NCI-H187 treated with DMSO at 0.1 percent for 48 hours (cell line): ENCODE measurements at regions not wholly inside any gene's neighbourhood (a gene's known extent, or its start where the extent isn't known, plus 50 kb on each side); places are given as distances from the start of the nearest gene placed in this dataset.
"Not testable (repeated sequence)": the region's sequence is repeated elsewhere in the genome, so short reads cannot be mapped to it uniquely, and the experiment has no call there.

ENCODE experiments used
- DNase-seq: peaks from one replicate; lab custom pipeline; 2025; lab: John Stamatoyannopoulos, UW

DNA sequence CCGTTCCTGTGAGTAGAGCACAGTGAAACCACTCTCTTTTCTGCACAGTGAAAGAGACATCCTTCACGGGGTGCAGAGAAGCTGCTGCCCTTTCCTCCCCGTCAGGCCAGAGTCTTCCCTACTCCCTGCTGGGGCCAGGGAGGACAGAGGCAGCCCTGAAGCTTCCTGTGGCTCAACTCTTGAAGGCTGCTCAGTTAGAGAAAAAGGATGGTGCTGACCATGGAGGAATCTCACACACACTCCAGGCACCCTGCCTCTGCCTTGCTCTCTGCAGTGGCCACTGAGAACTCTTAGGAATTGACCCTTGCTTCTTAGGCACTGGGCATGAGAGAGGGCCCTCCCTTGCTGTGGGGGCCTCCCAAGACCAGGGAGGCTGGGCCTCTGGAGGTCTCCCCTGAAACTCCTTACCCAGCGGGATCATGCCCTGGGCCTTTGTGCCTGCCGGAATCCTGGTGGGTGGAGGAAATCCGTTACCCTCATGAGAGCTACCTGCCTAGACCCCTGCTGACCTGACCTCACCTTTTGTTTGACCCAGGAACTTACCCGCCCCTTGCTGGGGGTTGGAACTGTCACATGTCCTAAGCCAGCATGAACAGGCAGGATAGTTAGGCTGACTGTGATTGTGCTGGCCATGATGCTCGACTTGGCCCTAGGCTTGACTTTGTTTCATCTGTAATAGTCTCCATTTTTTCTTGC is 65.0 kb upstream of the CD93 start:
- DNase-seq: no peak

DNA sequence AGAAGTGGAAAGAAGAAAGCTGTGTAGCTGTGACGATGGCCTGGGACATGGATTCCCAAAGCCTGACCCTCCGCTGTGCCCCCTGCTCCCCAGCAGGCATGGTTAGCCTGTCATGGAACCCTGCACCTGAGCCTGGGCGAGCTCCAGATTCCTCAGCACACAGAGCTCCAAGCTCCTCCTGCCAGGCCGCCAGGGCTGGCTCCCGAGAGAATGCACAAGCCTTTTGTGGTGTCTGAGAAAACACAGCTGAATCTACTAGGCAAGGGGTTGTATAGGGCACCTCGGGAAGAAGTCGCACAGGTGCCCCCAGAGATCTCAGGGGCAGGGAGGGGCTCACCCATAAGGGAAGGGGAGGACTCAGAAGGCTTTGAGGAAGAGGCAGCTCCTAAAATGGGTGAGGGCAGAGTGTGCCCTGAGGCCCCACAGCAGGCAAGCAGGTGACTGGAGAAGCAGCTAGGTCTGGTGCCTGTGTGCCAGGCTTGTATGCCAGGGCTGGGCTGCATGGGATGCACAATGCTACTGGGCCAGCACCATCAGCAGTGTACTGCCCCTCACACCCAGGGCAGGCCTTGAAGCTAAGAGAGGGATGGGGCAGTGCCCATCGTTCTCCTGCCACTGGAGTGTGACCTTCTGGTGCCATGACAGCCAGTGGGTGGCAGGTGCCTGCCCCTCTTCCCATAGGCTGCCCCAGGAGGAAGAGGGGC is 64.3 kb upstream of the CD93 start:
- DNase-seq: no peak

DNA sequence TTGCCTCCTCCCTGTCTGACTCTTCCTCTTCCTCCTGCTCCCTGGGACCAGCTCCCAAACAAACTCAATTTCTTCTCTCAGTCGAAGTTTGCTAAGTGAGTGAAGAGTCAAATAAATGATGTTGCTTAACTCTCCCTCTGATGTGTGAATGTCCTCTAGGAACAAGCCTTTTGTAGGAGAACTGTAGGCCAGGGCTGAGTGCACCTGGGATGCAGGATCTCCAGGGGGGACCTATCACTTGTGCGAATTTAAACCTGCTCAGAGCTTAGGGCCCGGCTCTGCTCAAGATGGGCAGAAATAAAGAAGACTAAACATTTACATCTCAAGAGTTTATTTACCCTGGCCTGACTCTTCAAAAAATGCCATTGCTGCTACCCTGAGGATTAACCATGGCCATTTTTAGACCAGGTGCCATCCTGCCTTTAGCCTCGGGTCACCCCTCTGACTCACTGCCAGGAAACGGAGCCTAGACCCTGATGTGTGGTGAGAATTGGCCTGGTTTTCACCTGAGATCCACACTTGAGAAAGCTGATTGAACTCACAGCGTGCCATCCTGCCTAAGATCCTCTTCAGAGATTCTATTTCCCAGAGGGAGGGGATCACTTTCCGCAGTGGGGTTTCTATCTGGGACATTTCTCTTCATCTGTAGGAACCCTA is 63.6 kb upstream of the CD93 start:
- DNase-seq: no peak

DNA sequence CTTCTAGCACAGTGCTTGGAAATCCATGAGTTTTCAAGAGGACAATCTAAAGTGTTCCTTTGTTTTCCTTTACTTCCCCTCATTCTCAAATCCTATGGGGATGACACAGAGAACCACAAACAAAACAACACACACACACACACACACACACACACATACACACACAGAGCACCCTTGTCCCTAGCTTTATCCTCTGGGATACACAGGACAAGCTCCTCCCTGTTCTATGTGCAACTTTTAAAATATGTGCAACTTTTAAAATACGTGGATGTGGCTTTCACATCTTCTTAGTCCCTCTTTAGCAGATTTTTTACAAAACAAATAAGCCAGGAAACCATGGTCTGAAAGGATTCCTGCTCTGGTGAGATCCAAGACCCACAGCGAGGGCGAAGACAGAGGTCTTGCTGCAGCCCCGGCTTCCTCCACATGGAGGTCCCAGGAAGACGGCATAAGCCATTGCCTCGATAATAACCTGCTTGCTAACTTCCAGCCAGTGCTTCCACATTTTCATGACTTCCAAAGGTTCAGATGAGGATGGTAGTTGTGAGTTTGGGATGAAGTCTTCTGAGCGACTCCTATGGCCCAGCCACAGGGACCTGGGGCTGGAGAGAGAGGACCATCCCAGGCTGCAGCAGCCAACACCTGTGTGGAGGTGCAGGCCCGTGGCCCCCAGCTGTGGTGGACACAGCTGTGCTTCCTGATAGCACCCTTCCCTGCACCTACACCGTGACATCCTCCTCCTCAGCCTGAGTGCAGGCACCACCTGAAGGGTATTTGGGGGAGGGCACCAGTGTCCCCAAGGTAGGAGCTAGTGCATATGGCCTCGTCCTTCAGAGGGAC is 62.8 kb upstream of the CD93 start:
- no peak for DNase-seq

DNA sequence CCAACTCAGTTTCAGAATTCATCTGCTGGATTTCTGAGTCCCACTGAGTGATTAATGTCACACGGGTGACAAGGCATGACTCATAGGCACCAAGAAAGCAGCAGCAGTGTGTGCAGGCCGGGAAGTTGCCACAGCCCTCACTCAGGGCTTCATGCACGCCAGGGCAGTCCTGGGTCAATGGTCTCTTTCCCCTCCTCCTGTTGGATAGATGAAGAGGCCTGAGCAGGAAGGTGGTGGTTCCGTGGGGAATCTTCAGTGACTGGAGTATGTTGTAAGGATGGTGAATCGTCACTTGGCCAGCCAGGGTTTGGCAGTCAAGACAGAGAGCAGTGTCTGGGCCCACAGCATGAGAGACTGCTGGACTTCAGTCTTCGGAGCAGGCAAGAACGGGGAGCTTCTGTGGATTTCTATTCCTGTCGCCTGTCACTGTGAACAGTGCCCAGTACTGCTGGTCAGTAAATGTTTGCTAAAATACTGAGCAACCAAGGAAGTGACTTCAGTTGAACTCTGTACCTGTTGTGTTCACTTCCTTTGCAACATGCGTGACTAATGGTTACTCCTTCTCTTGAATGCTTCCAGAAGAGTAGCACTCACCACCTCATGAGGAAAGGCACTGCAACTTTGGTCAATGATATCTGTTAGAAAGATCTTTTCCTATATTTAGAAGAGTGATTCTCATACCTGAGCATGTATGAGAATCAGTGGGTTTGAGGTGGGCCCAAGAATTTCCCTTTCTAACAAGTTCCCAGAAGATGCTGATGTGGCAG is 62.0 kb upstream of the CD93 start:
- no peak for DNase-seq

DNA sequence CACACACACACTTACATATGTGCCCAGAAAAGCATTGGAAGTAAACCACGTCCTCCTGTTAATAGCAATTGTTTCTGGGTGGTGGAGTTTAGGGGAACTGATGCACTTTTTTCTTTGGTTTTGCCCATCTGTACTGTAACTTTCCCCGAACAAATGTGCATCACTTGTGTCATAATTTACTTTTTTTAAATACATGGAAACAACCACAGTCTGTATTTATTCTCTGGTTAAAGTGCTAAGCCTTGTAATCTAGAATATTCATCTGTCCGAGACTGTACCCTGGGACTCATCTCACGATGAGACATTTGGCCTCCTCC is 61.5 kb upstream of the CD93 start:
- no peak for DNase-seq

DNA sequence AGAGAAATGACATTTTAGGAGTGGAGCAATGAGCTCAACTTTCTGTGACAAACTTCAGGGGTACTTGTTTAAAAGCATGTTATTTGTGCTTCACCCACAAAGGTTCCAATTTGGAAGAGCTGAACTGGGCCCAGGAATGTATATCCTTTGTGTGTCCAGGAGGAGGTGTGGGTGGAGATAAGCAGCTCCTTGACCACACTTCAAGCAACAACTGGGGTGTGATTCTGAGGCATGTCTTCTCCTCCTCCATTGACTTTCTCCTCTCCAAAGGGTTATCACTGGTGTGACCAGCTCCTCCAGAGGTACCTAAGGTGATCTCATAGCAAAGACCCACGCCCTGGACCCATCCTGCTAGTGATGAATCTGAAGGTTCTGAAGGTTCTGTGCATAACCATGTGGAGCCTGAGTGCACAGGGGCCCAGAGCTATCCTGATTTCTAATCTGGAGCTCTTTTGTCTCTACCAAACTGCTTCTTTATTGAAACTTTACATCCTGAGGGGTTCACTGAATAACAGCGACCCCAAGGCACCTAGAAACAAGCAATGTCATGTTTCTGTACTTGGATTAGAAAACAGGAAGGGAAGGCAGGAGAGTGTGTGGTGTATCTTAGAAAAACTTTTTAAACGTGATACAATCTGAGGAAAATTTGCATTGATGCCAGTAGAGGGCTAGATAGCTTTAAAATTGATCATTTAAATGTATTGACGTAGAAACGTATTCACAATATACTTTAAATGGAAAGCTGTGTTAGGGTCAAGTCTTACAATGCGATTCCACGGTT is 60.9 kb upstream of the CD93 start:
- no peak for DNase-seq

DNA sequence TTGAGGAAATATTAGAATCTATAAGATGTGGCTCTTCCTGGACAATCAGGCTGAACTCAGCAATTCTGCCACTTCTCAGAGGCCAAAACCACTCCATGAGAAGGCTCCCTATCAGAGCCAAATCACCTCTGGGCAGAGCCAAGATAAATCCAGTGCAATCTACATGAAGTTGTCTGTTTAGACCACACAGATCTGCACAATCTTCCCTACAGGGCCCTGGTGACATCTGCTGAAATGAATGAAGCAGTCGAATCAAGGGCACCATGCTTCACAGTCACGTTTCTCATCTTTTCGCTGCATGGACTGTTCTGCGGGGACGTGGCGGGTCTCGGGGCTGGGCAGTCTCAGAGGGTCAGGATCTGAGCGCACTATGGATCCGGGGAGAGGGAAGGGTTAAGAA is 60.1 kb upstream of the CD93 start:
- no peak for DNase-seq

DNA sequence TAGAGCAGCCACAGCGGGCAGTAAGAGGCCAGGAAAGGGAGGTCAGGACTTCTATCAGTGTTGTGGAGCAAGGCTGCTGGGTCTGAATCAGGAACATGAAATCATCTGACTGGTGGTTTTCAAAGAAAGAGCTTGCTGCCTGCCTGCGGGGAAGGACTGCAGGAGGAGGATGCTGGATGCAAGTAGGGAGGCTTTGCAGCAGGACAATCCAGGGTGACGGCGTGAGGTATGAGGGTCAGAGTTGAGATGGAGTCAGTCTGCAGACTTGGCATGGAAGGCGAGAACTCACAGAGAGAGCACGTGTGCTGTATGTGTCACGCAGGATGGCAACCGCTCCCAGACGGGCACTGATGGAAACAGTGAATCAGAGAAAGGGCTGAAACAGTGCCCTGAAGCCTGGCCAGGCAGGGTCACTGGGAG is 59.2 kb upstream of the CD93 start:
- DNase-seq: no peak

DNA sequence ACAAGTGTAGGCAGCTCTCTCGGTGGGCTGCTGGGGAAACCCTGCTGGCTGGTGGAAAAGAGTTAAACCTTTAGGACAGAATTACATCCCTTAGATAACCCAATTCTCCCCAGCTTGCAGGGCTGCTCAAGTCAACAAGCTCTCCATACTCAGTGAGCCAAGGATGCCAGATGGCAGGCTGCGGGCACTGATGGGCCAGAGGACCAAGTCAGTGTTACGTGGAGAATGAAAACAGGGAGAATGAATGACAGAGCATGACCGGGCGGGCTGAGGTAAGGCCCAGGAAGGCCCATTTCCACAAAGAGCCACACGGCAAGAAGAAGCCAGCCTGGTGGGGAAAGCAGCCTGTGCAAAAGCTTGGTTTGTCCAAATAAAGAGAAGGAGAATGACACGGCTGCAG is 58.7 kb upstream of the CD93 start:
- DNase-seq: no peak

DNA sequence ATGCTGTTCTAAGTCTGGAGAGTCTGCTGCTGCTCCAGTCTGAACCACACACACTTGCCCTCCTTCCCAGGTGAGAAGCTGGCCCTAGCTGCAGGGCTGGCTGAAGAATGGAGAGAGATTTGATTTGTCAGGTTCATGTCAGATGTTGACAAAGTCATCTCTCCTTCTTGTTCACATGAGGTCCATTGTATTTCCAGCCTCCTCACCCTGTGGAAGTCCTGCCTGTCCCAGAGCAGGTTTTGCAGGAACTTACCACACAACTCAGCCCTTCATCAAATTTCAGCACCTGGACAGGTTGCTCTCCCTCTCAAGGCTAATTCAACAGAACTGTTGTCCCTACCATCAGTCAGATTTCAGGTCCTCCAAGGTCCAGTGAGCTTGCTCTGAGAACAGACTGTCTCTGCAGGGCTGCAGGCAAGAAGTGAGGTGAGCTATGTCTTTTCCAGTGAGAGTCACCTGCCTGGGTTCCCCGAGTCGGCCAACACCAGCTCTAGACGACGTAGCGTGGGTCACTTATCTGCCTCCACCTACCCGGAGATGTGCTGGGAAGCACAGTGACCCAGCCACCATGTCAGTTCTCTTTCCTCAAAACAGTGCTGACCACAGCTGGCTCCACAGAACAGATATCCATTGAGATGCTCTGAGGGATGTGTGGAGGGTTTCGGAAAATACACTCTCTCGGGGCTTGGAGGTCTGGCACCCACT is 58.0 kb upstream of the CD93 start:
- DNase-seq: no peak

DNA sequence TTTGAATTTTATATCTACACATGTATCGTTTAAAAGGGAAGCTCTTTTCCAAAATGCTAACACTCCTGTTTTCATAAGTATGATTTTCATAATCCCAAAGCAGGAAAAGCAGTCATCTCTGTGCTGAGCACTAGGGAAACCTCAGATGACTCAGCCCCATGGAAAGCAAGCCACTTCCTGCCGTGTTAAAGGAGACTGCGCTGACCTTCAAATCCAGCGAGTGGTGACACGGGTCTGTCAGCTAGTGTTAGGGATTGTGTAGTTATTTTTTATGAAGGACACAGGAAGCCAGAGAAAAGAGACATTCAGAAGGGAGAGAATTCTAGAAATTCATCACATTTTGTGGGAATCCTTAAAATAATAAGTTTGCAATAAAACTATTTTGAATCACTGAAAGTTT is 57.0 kb upstream of the CD93 start:
- DNase-seq: no peak

DNA sequence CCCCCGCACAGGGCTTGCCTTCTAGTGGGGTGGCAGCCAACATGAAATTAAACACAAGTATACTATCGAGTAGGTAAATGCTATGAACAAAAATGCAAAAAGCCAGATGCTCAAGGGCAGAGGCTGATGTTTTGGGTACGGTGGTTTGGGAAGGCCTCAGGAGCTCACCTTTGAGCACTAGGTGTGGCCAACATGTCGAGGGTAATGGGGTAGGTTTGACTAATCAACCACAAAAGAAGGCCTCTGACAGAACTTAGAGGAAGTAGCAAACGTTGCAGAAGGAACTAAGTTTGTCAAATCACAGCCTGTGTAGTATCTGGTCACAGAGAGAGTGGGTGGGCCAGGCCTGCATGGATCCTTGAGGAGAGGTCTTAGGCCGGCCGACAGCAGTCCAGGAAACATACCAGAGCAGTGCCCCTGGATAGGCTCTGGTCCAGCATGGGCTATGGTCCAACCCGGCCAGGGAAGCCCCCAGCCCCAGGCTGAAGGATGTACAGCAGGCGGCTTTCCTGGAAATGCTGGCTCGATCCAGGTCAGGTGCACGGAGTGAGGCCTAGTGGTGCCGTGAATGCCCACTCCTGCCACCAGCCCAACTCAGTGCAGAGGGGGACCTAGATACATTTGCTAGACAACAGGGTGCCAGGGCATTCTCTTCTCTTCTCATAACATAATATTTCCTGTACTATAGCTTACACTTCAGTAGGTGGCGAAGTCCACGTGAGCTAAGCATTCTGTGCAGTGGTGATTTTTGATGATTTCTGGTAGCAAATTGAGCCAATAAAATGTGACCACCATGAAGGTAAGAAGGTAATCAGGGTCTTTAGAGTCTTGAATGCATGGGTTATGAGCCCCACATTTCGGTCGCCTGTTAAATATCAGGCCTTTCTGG is 56.3 kb upstream of the CD93 start:
- DNase-seq: no peak

DNA sequence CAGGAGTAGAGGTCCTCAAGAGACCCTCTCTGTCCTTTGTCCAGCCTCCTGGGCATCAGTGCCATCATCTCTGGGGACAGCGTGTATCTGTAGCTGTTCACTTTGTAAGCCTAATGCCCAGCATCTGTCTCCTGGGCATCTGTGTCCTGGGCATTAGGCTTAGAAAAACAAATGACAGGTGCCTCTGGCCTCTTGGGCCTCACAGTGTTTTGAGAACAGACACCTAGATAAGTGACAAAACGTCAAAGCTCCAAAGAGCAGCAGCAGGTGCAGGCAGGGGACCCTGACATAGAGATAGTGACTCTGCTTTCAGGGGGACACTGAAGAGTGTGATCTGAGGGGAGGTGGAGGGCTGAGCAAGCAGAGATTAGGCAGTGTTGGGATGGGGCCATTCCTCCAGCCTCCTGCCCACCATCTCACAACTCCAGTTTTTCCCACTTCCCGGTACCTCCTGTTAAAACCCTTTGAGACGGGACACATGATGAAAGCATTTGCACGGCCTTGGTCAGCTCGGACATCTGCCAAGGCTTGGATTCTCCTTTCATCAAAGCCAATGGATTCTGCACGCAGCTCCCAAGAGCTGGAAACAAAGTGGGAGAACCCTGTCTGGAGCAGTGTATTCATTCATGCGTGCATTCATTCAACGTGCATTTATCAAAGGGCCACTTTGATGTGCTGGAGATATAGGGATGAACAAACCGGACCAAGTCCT is 55.5 kb upstream of the CD93 start:
- DNase-seq: no peak

DNA sequence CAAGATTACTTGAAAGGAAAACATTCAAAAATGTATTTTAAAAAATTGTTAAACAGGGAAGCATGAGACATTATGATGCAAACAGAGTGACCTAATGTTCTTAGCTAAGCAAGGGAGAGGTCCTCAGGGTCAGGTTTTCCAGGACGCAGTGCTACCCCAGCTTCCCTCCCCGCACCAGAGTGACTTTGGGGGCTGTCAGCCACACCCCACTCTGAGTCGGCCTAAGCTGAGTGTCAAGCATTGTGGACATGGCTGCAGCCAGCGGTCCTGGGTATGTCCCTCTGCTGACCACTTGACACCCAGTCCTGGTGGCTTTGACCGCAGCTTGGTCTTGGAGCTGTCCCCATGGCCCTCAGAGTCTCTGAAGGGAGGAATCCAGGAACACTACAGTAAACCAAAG is 54.9 kb upstream of the CD93 start:
- DNase-seq: no peak

DNA sequence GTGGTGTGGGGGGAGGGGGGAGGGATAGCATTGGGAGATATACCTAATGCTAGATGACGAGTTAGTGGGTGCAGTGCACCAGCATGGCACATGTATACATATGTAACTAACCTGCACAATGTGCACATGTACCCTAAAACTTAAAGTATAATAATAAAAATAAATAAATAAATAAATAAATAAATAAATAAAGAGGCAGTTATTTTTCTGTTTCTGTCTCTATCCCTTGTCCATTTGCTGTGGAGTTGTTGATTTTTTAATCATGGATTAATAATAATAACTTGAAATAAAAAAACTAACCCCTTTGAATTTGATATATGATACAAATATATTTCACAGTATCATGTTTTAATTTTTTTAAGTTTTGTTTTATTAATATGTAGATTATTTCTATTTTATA is 53.9 kb upstream of the CD93 start:
- not testable (repeated sequence) for DNase-seq

DNA sequence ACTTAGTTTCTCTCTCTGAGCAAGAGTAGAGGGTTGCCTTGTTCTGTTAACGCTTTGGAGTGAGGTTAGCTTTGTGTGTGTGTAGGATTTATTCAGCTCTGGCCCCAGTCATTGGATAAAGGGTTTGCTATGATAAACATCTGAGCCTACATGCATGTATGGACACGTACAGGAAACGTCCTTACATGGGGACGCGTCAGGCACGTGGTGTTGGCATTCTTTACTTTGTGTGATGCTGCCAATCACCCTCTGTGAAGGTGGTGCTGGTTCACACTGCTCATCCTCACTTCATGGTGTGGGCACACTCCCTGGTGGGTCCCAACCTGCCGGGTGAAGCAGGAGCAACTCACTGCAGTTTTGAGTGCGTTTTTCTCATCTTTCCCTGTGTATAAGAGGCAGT is 53.4 kb upstream of the CD93 start:
- no peak for DNase-seq

DNA sequence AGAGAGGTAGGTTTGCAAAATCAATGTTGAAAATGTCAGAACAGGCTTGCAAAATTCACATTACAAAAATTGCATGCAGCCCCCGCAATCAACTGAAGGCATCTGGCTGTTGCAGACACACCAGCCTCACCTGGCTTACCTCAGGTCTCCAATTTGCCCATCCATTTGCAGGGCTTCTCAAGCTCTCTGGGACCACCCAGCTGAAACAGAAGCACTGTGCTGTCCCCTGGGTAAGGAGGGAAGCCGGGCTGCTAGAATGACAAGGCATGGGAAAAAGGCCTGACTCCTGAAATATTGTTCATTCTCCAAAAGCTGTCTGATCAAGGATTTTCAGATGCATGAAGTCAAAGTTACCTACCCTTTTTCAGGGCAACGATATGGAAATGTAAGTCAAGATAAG is 52.6 kb upstream of the CD93 start:
- DNase-seq: no peak

DNA sequence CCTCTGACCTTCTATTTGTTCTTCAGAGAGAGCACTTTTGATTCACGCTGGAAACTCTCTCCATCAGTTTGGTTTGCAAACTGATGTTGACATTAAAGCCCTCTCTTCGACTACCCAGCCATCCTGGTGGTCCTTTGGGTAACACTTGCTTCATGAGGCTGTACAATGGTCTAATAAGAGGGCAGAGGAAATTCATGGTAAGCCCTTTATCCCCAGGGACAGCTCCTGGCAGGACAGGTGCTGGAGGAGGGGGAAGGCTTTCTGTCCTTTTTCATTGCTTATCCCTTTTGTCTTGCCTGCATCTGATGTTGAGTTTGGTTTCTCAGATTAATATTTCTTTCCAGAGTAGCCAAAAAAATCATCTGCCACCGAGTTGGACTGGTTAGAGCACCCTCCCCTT is 52.1 kb upstream of the CD93 start:
- DNase-seq: no peak
